ENCODE measurements at regions not wholly inside any gene's neighbourhood (a gene's known extent, or its start where the extent isn't known, plus 50 kb on each side); places are given as distances from the start of the nearest gene placed in this dataset.

DNA sequence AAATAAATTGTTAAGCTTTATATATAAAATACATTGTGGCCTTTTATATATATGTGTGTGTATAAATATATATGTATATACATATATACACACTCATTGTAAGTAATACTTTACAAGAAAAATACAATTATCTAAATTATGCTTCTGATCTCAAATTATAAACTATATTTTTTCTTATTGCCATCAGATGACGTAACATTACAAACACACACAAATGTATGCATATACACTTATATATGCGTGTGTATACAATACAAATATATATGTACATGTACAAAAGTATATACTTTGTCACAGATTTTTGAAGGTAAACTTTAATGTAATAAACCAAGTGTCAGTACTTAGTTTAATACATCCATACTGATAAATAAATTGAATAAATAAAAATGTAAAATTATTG, 278.9 kb upstream of the LMO3 start (continued):
- TF ChIP-seq ZNF532 (CRISPR knock-in tag; IDR thresholded peaks at IDR 0.05; ENCODE audit: borderline replicate concordance), result no peak
- TF ChIP-seq ZBTB21 (CRISPR knock-in tag; IDR thresholded peaks at IDR 0.05; ENCODE audit: borderline replicate concordance), result no peak
- TF ChIP-seq ETV6 (CRISPR knock-in tag; IDR thresholded peaks at IDR 0.05), result no peak
- TF ChIP-seq, protein P1, sequence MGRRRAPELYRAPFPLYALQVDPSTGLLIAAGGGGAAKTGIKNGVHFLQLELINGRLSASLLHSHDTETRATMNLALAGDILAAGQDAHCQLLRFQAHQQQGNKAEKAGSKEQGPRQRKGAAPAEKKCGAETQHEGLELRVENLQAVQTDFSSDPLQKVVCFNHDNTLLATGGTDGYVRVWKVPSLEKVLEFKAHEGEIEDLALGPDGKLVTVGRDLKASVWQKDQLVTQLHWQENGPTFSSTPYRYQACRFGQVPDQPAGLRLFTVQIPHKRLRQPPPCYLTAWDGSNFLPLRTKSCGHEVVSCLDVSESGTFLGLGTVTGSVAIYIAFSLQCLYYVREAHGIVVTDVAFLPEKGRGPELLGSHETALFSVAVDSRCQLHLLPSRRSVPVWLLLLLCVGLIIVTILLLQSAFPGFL (CRISPR knock-in tag; IDR thresholded peaks at IDR 0.05; ENCODE audit: borderline replicate concordance), result no peak
- no peak for TF ChIP-seq TEAD1 (CRISPR knock-in tag; IDR thresholded peaks at IDR 0.05)
- TF ChIP-seq GTF2I (CRISPR knock-in tag; conservative IDR thresholded peaks at IDR 0.05), result no peak
- TF ChIP-seq, protein P2, sequence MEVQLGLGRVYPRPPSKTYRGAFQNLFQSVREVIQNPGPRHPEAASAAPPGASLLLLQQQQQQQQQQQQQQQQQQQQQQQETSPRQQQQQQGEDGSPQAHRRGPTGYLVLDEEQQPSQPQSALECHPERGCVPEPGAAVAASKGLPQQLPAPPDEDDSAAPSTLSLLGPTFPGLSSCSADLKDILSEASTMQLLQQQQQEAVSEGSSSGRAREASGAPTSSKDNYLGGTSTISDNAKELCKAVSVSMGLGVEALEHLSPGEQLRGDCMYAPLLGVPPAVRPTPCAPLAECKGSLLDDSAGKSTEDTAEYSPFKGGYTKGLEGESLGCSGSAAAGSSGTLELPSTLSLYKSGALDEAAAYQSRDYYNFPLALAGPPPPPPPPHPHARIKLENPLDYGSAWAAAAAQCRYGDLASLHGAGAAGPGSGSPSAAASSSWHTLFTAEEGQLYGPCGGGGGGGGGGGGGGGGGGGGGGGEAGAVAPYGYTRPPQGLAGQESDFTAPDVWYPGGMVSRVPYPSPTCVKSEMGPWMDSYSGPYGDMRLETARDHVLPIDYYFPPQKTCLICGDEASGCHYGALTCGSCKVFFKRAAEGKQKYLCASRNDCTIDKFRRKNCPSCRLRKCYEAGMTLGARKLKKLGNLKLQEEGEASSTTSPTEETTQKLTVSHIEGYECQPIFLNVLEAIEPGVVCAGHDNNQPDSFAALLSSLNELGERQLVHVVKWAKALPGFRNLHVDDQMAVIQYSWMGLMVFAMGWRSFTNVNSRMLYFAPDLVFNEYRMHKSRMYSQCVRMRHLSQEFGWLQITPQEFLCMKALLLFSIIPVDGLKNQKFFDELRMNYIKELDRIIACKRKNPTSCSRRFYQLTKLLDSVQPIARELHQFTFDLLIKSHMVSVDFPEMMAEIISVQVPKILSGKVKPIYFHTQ (CRISPR knock-in tag; IDR thresholded peaks at IDR 0.05), result no peak
- TF ChIP-seq CBFB (CRISPR knock-in tag; IDR thresholded peaks at IDR 0.05; ENCODE audit: low read depth), result no peak
- TF ChIP-seq, protein P3, sequence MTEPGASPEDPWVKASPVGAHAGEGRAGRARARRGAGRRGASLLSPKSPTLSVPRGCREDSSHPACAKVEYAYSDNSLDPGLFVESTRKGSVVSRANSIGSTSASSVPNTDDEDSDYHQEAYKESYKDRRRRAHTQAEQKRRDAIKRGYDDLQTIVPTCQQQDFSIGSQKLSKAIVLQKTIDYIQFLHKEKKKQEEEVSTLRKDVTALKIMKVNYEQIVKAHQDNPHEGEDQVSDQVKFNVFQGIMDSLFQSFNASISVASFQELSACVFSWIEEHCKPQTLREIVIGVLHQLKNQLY (CRISPR knock-in tag; IDR thresholded peaks at IDR 0.05), result no peak

DNA sequence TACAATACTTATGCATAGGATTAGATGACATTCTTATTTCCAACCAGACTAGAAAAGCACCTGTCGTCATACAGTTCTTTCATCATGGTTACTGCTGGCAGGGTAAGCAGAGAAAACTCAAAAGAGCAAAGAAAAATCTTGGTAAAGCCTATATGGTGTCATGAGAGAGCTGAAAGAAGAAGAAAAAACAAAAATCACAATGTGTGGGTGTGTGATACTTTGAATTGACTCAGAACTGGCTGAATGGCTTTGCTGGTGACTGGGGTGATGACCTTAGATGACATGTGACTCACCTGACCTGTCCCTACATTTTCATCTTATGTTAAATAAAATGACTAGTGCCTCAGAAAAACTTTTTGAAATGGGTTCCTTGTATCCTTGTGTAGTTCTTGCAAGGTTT, 278.1 kb upstream of the LMO3 start:
- H3K27me3 Mint-ChIP-seq (ENCODE audit: low read depth), result no peaks in the 10 kb centered on the region
- ATAC-seq (no peak), DNase-seq (ENCODE audit: low spot score) (no peak)
- POLR2A ChIA-PET, result no interaction called here
- CTCF ChIA-PET, result no interaction called here
- H3K4me1 Mint-ChIP-seq, result peaks cover 9% of the 10 kb centered on the region
- H3K27ac Mint-ChIP-seq, result no peak overlapping the region
- no peaks in the 10 kb centered on the region for H3K36me3 Mint-ChIP-seq
- H3K9me3 Mint-ChIP-seq, result peaks cover 2% of the 10 kb centered on the region
- no peak overlapping the region for H3K4me3 Mint-ChIP-seq
- TF ChIP-seq ETV6 (CRISPR knock-in tag; IDR thresholded peaks at IDR 0.05) (no peak), OVOL2 (CRISPR knock-in tag; IDR thresholded peaks at IDR 0.05; ENCODE audit: borderline replicate concordance) (no peak), ZNF121 (CRISPR knock-in tag; IDR thresholded peaks at IDR 0.05) (no peak), RORB (CRISPR knock-in tag; IDR thresholded peaks at IDR 0.05) (no peak), NFATC4 (CRISPR knock-in tag; IDR thresholded peaks at IDR 0.05) (no peak), TEAD4 (CRISPR knock-in tag; IDR thresholded peaks at IDR 0.05) (no peak), ZNF317 (CRISPR knock-in tag; IDR thresholded peaks at IDR 0.05; ENCODE audit: borderline replicate concordance, low read depth) (no peak), NFE2L1 (CRISPR knock-in tag; IDR thresholded peaks at IDR 0.05) (no peak), SP1 (CRISPR knock-in tag; conservative IDR thresholded peaks at IDR 0.05) (no peak), TP53 (CRISPR knock-in tag; IDR thresholded peaks at IDR 0.05) (no peak), ZNF281 (CRISPR knock-in tag; IDR thresholded peaks at IDR 0.05) (no peak), PRDM15 (CRISPR knock-in tag; IDR thresholded peaks at IDR 0.05) (no peak), TEAD1 (CRISPR knock-in tag; IDR thresholded peaks at IDR 0.05) (no peak)
- TF ChIP-seq, protein P4, sequence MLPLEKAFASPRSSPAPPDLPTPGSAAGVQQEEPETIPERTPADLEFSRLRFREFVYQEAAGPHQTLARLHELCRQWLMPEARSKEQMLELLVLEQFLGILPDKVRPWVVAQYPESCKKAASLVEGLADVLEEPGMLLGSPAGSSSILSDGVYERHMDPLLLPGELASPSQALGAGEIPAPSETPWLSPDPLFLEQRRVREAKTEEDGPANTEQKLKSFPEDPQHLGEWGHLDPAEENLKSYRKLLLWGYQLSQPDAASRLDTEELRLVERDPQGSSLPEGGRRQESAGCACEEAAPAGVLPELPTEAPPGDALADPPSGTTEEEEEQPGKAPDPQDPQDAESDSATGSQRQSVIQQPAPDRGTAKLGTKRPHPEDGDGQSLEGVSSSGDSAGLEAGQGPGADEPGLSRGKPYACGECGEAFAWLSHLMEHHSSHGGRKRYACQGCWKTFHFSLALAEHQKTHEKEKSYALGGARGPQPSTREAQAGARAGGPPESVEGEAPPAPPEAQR (CRISPR knock-in tag; IDR thresholded peaks at IDR 0.05), result no peak
